HG02642 (cell line): ENCODE measurements at regions not wholly inside any gene's neighbourhood (a gene's known extent, or its start where the extent isn't known, plus 50 kb on each side); places are given as distances from the start of the nearest gene placed in this dataset.
A peak's percentile ranks its signal among the peaks of the same experiment; 100 is the strongest.
"Not testable (repeated sequence)": the region's sequence is repeated elsewhere in the genome, so short reads cannot be mapped to it uniquely, and the experiment has no call there.

Experiments
- ATAC-seq: cut with Tn5 transposase; IDR thresholded peaks from one replicate; pipeline ENCODE4 v1.9.1; 2021; ENCODE audit warnings: mild to moderate bottlenecking; ENCODE audit not compliant: unreplicated experiment, poor library complexity

GRCh38 chr6:86285876-86286275 is 643.2 kb upstream of the SYNCRIP start:
- ATAC-seq = no peak

GRCh38 chr6:86284809-86285480 is 642.3 kb upstream of the SYNCRIP start:
- not testable (repeated sequence) for ATAC-seq

- ATAC-seq = not testable (repeated sequence)
These were observed 640.9 kb upstream of the SYNCRIP start for GRCh38 chr6:86283596-86283995.

GRCh38 chr6:86276056-86276455 is 633.4 kb upstream of the SYNCRIP start:
- ATAC-seq = no peak

GRCh38 chr6:86273936-86274335 is 631.2 kb upstream of the SYNCRIP start:
- no peak for ATAC-seq

- no peak for ATAC-seq
These were observed 614.0 kb upstream of the SYNCRIP start for GRCh38 chr6:86256615-86257187.

- ATAC-seq = no peak
These were observed 613.3 kb upstream of the SYNCRIP start for GRCh38 chr6:86255973-86256372.

GRCh38 chr6:86251106-86251505 is 608.4 kb upstream of the SYNCRIP start:
- ATAC-seq = no peak

- no peak for ATAC-seq
These were observed 575.2 kb upstream of the SYNCRIP start for GRCh38 chr6:86217906-86218305.

GRCh38 chr6:86215323-86215722 is 572.6 kb upstream of the SYNCRIP start:
- ATAC-seq = no peak

GRCh38 chr6:86205980-86206379 is 563.3 kb upstream of the SYNCRIP start:
- ATAC-seq = no peak

GRCh38 chr6:86203044-86203443 is 560.4 kb upstream of the SYNCRIP start:
- no peak for ATAC-seq

- ATAC-seq = no peak
These were observed 551.1 kb upstream of the SYNCRIP start for GRCh38 chr6:86193821-86194220.

GRCh38 chr6:86192123-86192522 is 549.4 kb upstream of the SYNCRIP start:
- peak; percentile 89 for ATAC-seq

- ATAC-seq = not testable (repeated sequence)
These were observed 532.5 kb upstream of the SYNCRIP start for GRCh38 chr6:86175149-86175548.

GRCh38 chr6:86154852-86155251 is 512.2 kb upstream of the SYNCRIP start:
- no peak for ATAC-seq

- ATAC-seq = no peak
These were observed 510.8 kb upstream of the SYNCRIP start for GRCh38 chr6:86153521-86153920.

GRCh38 chr6:86152546-86152945 is 509.9 kb upstream of the SYNCRIP start:
- ATAC-seq = no peak

- no peak for ATAC-seq
These were observed 505.9 kb upstream of the SYNCRIP start for GRCh38 chr6:86148586-86148985.

GRCh38 chr6:86147859-86148258 is 505.2 kb upstream of the SYNCRIP start:
- no peak for ATAC-seq

GRCh38 chr6:86147311-86147710 is 504.6 kb upstream of the SYNCRIP start:
- no peak for ATAC-seq

- ATAC-seq = not testable (repeated sequence)
These were observed 504.1 kb upstream of the SYNCRIP start for GRCh38 chr6:86146751-86147150.
